ENCODE measurements at regions not wholly inside any gene's neighbourhood (a gene's known extent, or its start where the extent isn't known, plus 50 kb on each side); places are given as distances from the start of the nearest gene placed in this dataset.
"Not testable (repeated sequence)": the region's sequence is repeated elsewhere in the genome, so short reads cannot be mapped to it uniquely, and the experiment has no call there.

DNA sequence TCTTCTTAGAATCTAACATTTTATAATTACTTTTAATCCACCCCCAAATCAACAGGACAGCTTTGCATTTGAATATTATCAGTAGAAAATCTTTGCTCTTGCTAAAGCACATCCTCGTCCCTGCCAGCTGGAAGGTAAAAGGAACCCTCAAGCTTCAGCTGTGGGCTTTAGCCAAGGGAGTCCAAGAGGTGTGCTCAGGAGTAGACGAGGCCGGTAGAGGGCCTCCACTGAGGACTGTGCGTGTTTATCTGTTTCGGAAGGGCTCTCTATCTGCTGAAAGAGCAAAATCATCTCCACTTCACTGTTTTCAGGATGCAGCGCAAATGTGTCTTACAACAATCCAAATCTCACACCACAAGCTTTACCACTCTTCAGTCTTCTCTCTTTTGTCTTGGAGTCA is 257.4 kb upstream of the IL12A start:
- Mint-ChIP-seq H3K4me1 (peaks cover 2% of the 10 kb centered on the region), H3K4me3 (no peak overlapping the region), H3K27ac (no peak overlapping the region), H3K36me3 (ENCODE audit: low read depth) (no peaks in the 10 kb centered on the region), H3K27me3 (peaks cover 5% of the 10 kb centered on the region)
- no peaks in the 10 kb centered on the region for H3K9me3 ChIP-seq (ENCODE audit: control insufficient read depth, low read length, poor library complexity, severe bottlenecking)
- no peak for ATAC-seq
- no peak for DNase-seq

DNA sequence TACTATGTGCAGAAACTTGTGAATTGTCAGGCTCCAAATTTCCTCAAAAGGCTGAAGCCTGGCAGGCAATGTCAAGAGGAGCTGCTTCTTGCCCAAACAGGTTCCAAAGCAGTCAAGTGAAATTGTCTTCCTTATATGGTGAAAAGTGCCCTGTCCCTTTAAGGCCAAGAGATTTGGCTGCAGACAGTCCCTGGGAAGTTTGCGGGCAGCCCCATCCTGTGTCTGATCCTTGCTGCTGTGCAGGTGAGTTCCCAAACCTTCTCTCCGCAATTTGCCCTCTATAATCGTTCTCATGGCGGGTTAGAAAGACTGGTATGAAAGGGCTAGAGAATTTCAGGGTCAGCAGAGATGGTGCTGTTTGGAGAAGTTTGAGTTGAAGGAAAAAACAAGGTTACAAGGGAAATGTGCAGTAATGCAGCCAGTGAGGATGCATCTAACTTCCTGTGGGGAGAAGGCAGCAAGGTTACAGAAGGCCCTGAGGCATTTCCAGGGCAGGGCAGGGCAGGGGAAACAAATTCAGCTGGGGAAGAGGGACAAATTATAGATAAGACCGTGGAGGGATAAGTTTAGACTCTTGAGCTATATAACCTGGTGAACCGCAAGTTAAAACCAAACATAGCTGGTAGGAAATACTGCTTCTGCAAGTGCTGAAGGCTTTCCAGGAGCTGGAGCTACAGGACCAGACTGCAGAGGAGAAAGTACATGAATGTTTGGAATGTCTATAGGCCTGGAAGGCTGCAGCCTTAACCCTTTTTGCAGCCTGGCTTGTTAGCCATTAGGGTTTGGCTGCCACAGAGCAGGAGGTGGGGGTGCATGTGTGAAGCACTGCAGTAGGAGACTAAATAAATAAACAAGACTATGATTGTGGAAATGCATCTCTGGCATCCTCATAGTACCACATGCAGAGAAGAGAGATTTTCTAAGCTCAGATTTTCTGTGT is 256.2 kb upstream of the IL12A start:
- DNase-seq (no peak), ATAC-seq (no peak)
- Mint-ChIP-seq H3K4me1 (peaks cover 2% of the 10 kb centered on the region), H3K27me3 (peaks cover 11% of the 10 kb centered on the region), H3K36me3 (ENCODE audit: low read depth) (no peaks in the 10 kb centered on the region), H3K4me3 (no peak overlapping the region), H3K27ac (no peak overlapping the region)
- H3K9me3 ChIP-seq (ENCODE audit: control insufficient read depth, low read length, poor library complexity, severe bottlenecking), result no peaks in the 10 kb centered on the region

DNA sequence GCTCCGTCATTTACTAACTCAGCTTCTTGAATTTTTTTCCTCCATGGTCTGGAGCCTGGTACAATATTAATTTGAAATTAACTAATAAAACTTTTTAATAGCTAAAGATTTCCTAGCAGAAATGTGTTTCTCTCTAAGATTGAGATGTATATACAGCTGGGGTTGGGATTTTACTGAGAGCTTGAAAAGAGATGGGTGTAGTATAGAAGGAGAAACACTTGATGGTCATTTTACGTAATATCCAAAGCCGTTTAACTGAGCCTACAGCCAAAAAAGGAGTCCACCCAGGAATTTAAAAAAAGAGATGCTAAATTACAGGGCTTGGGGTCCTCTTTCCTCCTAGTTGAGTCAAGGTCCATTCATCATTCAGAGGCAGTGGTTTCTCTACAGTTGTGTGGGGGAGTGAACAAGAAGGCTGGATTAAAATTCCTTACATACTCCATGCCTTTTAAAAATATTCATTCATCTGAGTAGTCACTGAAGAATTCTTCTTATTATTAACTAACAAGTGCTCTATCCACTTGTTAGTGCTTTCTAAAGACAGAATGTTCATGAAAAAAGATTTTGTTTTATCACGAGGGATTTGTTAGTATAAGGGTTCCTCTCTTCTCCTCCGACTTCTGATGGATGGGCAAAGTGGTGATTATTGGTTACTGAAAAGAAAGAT is 255.3 kb upstream of the IL12A start:
- H3K4me3 Mint-ChIP-seq, result no peak overlapping the region
- peaks cover 2% of the 10 kb centered on the region for H3K4me1 Mint-ChIP-seq
- H3K27ac Mint-ChIP-seq, result no peak overlapping the region
- no peak for DNase-seq
- ATAC-seq, result no peak
- H3K27me3 Mint-ChIP-seq, result peaks cover 15% of the 10 kb centered on the region
- H3K36me3 Mint-ChIP-seq (ENCODE audit: low read depth), result no peaks in the 10 kb centered on the region
- no peaks in the 10 kb centered on the region for H3K9me3 ChIP-seq (ENCODE audit: control insufficient read depth, low read length, poor library complexity, severe bottlenecking)

DNA sequence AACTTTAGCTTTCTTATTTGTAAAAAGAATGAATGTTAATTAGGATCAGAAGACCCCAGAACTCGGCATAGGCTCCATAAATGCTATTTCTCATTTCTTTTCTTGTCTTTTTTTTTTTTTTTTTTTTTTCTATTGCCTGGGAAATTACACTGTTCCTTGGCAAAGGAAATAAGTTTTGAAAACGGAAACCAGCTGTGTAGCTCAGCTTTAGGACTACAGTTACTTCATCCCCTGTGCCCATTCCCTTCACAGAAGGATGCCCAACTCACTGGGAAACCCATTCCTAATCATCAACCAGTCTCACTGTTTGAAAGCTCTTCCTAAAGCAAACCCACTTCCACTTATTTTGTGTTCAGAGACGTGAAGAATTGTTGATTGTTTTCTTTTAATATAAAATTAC is 254.0 kb upstream of the IL12A start:
- Mint-ChIP-seq H3K27ac (no peak overlapping the region), H3K4me3 (no peak overlapping the region), H3K4me1 (peaks cover 2% of the 10 kb centered on the region), H3K36me3 (ENCODE audit: low read depth) (no peaks in the 10 kb centered on the region), H3K27me3 (peaks cover 15% of the 10 kb centered on the region)
- H3K9me3 ChIP-seq (ENCODE audit: control insufficient read depth, low read length, poor library complexity, severe bottlenecking), result no peaks in the 10 kb centered on the region
- ATAC-seq, result no peak
- DNase-seq, result no peak

DNA sequence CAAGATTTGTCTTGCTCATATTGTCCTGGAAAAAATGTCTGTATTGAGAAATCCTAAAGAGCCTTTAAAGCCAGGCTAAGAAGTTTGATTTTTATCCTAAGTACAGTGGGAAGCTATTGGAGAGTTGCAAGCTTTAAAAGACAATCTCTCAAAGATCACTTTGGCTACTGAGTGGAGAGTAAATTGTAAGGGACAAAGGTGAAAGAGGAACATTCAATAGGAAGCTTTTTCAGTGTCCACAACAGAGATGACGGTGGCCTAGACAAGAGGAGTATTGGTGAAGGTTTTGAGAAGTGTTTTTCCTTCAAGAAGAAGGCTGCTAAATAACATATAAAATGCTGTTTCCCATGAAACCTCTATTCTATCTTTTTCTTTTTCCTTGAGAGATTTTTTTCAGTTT is 249.5 kb upstream of the IL12A start:
- DNase-seq, result no peak
- no peak for ATAC-seq
- no peaks in the 10 kb centered on the region for H3K36me3 Mint-ChIP-seq (ENCODE audit: low read depth)
- H3K4me1 Mint-ChIP-seq, result no peaks in the 10 kb centered on the region
- peaks cover 9% of the 10 kb centered on the region for H3K27me3 Mint-ChIP-seq
- no peaks in the 10 kb centered on the region for H3K9me3 ChIP-seq (ENCODE audit: control insufficient read depth, low read length, poor library complexity, severe bottlenecking)
- H3K4me3 Mint-ChIP-seq, result no peak overlapping the region
- H3K27ac Mint-ChIP-seq, result no peak overlapping the region

DNA sequence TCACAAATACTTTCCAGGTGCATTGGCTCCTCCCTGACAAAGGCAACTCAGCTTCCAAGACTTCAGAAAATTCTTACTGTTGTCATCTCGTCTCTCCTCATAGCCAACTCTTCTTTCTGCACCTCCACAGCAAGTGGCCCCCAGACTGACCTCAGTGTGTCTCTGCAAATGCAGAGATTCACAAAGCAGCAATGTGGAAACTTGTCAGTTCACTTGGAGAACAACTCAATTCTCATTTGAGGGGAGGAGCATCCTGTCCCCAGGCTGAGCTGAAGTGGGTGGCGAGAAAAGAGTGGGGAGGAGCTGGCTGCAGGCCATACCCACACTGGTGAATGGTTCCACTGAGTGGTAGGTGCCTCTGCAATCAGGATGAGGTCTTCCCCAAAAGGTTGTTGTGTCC is 248.7 kb upstream of the IL12A start:
- H3K27ac Mint-ChIP-seq, result no peak overlapping the region
- DNase-seq, result no peak
- H3K9me3 ChIP-seq (ENCODE audit: control insufficient read depth, low read length, poor library complexity, severe bottlenecking), result no peaks in the 10 kb centered on the region
- ATAC-seq, result no peak
- no peak overlapping the region for H3K4me3 Mint-ChIP-seq
- peaks cover 9% of the 10 kb centered on the region for H3K27me3 Mint-ChIP-seq
- no peaks in the 10 kb centered on the region for H3K4me1 Mint-ChIP-seq
- H3K36me3 Mint-ChIP-seq (ENCODE audit: low read depth), result no peaks in the 10 kb centered on the region

DNA sequence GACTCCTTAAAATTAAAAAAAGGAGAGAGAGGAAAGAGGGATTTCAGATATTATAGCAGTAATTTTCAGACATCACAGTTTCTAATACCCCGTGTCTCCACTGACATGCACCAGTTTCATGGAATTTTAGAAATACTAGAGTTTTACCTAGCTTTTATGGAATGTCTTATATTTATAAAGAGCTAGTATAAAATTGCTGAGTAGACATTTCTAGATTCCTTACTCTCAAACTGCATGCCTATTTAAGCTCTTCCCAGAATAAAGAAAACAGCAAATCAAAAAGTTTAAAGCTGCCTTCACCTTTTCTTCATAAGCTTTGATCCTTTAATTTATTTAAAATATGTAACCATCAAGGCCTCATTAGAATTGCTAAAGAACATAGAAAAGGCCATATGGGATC is 247.4 kb upstream of the IL12A start:
- Mint-ChIP-seq H3K27me3 (peaks cover 14% of the 10 kb centered on the region), H3K4me3 (no peak overlapping the region), H3K4me1 (no peaks in the 10 kb centered on the region), H3K36me3 (ENCODE audit: low read depth) (no peaks in the 10 kb centered on the region), H3K27ac (no peak overlapping the region)
- DNase-seq (no peak), ATAC-seq (no peak)
- no peaks in the 10 kb centered on the region for H3K9me3 ChIP-seq (ENCODE audit: control insufficient read depth, low read length, poor library complexity, severe bottlenecking)

DNA sequence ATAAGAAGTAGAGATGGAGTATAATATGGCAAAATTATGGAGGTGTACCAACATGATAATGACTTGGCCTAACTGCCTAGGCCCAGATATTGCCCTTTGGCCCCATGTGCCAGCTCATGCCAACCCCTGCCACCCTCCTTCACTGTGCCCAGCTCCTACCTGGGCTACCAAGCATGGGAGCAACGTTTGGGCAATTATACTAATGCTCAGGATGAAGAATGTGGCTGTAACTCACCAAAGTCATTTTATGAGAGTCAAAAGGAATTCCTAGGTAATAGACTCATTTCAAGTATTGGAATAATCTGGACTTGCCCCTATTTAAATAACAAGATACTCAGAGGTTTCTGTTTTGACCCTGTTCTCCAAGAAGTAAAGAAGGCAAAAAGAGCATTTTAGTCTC is 240.2 kb upstream of the IL12A start:
- no peaks in the 10 kb centered on the region for H3K4me1 Mint-ChIP-seq
- H3K4me3 Mint-ChIP-seq, result no peak overlapping the region
- peaks cover 10% of the 10 kb centered on the region for H3K27me3 Mint-ChIP-seq
- ATAC-seq, result no peak
- DNase-seq, result no peak
- no peak overlapping the region for H3K27ac Mint-ChIP-seq
- no peaks in the 10 kb centered on the region for H3K36me3 Mint-ChIP-seq (ENCODE audit: low read depth)
- H3K9me3 ChIP-seq (ENCODE audit: control insufficient read depth, low read length, poor library complexity, severe bottlenecking), result no peaks in the 10 kb centered on the region

DNA sequence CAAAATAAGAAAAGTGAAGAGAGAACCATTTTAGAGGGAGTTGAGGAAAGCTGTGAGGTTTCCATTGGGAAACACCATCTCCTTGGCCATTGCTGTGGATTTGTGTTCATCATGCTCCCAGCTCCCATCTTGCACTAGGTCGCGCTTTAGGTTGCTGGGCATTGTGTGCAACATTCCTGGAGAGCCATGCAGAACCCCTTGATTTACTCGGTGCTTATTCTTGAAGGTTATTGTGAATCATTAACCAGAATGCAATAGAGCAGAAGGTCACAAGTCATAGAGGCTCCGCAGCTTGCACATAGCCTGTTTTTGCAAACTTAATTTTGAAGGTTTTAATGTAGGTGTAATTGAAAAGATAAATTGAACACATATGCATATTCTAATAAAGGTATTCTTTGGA is 239.2 kb upstream of the IL12A start:
- no peak for DNase-seq
- Mint-ChIP-seq H3K36me3 (ENCODE audit: low read depth) (no peaks in the 10 kb centered on the region), H3K4me1 (no peaks in the 10 kb centered on the region), H3K27me3 (peaks cover 10% of the 10 kb centered on the region), H3K27ac (no peak overlapping the region), H3K4me3 (no peak overlapping the region)
- no peaks in the 10 kb centered on the region for H3K9me3 ChIP-seq (ENCODE audit: control insufficient read depth, low read length, poor library complexity, severe bottlenecking)
- ATAC-seq, result no peak

DNA sequence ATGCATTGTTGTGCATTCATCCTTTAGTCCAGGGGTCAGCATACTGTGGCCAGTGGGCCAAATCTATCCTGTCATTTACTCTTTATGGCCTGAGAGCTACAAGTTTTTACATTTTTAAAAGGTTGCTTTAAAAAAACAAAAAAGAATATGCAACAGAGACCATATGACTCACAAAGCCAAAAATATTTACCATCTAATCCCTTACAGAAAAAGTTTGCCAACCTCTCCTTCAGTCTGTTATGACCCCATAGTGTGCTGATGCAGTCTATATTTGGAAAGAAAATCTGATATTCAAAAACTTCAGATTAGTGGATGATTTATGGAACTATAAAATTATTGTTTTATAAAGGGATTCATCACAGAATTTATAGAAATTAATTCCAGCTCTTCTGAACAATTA is 237.5 kb upstream of the IL12A start:
- peaks cover 5% of the 10 kb centered on the region for H3K27me3 Mint-ChIP-seq
- no peak overlapping the region for H3K4me3 Mint-ChIP-seq
- ATAC-seq (no peak), DNase-seq (no peak)
- H3K9me3 ChIP-seq (ENCODE audit: control insufficient read depth, low read length, poor library complexity, severe bottlenecking), result no peaks in the 10 kb centered on the region
- no peak overlapping the region for H3K27ac Mint-ChIP-seq
- H3K36me3 Mint-ChIP-seq (ENCODE audit: low read depth), result no peaks in the 10 kb centered on the region
- no peaks in the 10 kb centered on the region for H3K4me1 Mint-ChIP-seq

DNA sequence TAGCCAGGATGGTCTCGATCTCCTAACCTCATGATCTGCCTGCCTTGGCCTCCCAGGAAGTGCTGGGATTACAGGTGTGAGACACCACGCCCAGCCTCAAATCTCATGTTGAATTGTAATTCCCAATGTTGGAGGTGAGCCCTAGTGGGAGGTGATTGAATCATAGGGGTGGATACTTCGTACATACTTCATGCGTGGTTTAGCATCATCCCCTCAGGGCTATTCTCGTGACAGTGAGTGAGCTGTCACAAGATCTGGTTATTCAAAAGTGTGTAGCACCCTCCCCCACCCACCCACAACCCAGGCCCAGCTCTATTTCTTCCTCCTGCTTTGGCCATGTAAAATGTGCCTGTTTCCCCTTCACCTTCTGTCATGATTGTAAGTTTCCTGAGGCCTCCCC is 236.9 kb upstream of the IL12A start:
- H3K27me3 Mint-ChIP-seq, result peaks cover 5% of the 10 kb centered on the region
- no peaks in the 10 kb centered on the region for H3K4me1 Mint-ChIP-seq
- DNase-seq (no peak), ATAC-seq (no peak)
- H3K9me3 ChIP-seq (ENCODE audit: control insufficient read depth, low read length, poor library complexity, severe bottlenecking), result no peaks in the 10 kb centered on the region
- H3K27ac Mint-ChIP-seq, result no peak overlapping the region
- no peaks in the 10 kb centered on the region for H3K36me3 Mint-ChIP-seq (ENCODE audit: low read depth)
- H3K4me3 Mint-ChIP-seq, result no peak overlapping the region

DNA sequence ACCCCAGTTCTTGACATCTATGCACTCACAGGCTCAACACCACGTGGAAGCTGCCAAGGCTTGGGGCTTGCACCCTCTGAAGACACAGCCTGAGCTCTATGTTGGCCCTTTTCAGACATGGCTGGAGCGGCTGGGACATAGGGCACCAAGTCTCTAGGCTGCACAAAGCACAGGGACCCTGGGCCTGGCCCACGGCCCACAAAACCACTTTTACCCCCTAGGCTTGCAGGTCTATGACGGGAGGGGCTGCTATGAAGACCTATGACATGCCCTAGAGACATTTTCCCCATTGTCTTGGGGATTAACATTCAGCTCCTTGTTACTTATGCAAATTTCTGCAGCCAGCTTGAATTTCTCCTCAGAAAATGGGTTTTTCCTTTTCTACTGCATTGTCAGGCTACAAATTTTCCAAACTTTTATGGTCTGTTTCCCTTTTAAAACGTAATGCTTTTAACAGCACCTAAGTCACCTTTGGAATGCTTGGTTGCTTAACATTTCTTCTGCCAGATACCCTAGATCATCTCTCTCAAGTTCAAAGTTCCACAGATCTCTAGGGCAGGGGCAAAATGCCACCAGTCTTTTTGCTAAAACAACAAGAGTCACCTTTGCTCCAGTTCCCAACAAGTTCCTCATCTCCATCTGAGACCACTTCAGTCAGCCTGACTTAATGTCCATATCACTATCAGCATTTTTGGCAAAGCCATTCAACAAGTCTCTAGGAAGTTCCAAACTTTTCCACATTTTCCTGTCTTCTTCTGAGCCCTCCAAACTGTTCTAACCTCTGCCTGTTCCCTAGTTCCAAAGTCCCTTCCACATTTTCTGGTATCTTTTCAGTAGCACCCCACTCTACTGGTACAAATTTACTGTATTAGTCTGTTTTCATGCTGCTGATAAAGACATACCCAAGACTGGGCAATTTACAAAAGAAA is 232.1 kb upstream of the IL12A start:
- H3K36me3 Mint-ChIP-seq (ENCODE audit: low read depth); H3K27ac Mint-ChIP-seq; H3K4me3 Mint-ChIP-seq; H3K9me3 ChIP-seq (ENCODE audit: control insufficient read depth, low read length, poor library complexity, severe bottlenecking); H3K4me1 Mint-ChIP-seq; ATAC-seq; DNase-seq: not testable (repeated sequence)
- peaks cover 17% of the 10 kb centered on the region for H3K27me3 Mint-ChIP-seq
